ENCODE measurements at regions not wholly inside any gene's neighbourhood (a gene's known extent, or its start where the extent isn't known, plus 50 kb on each side); places are given as distances from the start of the nearest gene placed in this dataset.

DNA sequence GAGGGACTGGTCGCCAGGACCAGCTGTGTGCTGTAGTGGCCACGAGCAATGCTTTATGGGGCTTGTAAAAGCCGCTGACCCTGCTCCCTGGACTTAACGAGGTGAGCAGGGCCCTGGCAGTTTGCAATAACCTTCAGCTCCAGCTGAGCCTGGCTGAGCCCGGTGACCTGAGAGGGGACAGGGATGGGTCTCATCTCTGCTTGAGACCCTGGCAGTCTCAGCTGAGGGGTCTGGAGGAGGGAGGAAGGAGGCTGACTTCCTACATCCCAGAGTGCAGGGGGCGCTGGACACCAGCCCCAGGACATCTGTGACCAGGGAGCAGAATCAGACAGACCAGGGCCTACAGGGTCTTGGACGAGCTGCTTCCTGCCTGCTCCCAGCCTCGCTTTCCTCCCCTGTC lies 277.5 kb upstream of the MVB12B start:
- TF ChIP-seq POLR2A (IDR thresholded peaks at IDR 0.05): no peak
- TF ChIP-seq, protein P1, sequence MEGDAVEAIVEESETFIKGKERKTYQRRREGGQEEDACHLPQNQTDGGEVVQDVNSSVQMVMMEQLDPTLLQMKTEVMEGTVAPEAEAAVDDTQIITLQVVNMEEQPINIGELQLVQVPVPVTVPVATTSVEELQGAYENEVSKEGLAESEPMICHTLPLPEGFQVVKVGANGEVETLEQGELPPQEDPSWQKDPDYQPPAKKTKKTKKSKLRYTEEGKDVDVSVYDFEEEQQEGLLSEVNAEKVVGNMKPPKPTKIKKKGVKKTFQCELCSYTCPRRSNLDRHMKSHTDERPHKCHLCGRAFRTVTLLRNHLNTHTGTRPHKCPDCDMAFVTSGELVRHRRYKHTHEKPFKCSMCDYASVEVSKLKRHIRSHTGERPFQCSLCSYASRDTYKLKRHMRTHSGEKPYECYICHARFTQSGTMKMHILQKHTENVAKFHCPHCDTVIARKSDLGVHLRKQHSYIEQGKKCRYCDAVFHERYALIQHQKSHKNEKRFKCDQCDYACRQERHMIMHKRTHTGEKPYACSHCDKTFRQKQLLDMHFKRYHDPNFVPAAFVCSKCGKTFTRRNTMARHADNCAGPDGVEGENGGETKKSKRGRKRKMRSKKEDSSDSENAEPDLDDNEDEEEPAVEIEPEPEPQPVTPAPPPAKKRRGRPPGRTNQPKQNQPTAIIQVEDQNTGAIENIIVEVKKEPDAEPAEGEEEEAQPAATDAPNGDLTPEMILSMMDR (IDR thresholded peaks at IDR 0.05): no peak
